AG04449 (cell line): ENCODE measurements at regions not wholly inside any gene's neighbourhood (a gene's known extent, or its start where the extent isn't known, plus 50 kb on each side); places are given as distances from the start of the nearest gene placed in this dataset.
A peak's percentile ranks its signal among the peaks of the same experiment; 100 is the strongest.
"Not testable (repeated sequence)": the region's sequence is repeated elsewhere in the genome, so short reads cannot be mapped to it uniquely, and the experiment has no call there.

Source experiments
- CTCF ChIA-PET: fragments of 350-600 bp; formaldehyde crosslinking; extraction: SDS; loops from one replicate; lab custom pipeline; 2021; ENCODE audit warnings: antibody characterized with exemption; lab: Yijun Ruan, JAX
- POLR2A ChIA-PET: fragments of 400-600, 350-600 bp; formaldehyde crosslinking; extraction: SDS; loops from one replicate; lab custom pipeline; 2020; ENCODE audit warnings: antibody characterized with exemption, inconsistent platforms; lab: Yijun Ruan, JAX
- DNase-seq: peaks from one replicate; pipeline ENCODE4 v3.0.0-alpha.2; 2010; ENCODE audit warnings: low read depth, low spot score
- H3K4me3 ChIP-seq: 2 replicates; pipeline ENCODE4 v1.5.1; 2011; ENCODE audit warnings: low read depth, mild to moderate bottlenecking, control low read depth, low read length
- TF ChIP-seq, protein P1 (sequence below): IDR thresholded peaks from one replicate; pipeline ENCODE4 v1.5.1; 2011; ENCODE audit warnings: mild to moderate bottlenecking, moderate library complexity, low read length, control low read depth, inconsistent platforms; ENCODE audit not compliant: insufficient read depth; ENCODE audit errors: missing control alignments

- TF ChIP-seq, protein P1, sequence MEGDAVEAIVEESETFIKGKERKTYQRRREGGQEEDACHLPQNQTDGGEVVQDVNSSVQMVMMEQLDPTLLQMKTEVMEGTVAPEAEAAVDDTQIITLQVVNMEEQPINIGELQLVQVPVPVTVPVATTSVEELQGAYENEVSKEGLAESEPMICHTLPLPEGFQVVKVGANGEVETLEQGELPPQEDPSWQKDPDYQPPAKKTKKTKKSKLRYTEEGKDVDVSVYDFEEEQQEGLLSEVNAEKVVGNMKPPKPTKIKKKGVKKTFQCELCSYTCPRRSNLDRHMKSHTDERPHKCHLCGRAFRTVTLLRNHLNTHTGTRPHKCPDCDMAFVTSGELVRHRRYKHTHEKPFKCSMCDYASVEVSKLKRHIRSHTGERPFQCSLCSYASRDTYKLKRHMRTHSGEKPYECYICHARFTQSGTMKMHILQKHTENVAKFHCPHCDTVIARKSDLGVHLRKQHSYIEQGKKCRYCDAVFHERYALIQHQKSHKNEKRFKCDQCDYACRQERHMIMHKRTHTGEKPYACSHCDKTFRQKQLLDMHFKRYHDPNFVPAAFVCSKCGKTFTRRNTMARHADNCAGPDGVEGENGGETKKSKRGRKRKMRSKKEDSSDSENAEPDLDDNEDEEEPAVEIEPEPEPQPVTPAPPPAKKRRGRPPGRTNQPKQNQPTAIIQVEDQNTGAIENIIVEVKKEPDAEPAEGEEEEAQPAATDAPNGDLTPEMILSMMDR: peak; percentile 63
- ChIA-PET POLR2A (interaction anchor here (1.9 kb wide), 1 partner anchor 128 kb away, joined by 7 read pairs; no protein-coding TSS in a partner anchor), CTCF (interaction anchor here (0.8 to 13.5 kb wide), 47 partner anchors 9 to 1039 kb away, joined by 3 to 329 read pairs (median 5); no protein-coding TSS in a partner anchor)
- no peak overlapping the region for H3K4me3 ChIP-seq
- DNase-seq: peak; percentile 34
Measured at GRCh38 chr11:13210424-13210823, 67.2 kb upstream of the BMAL1 start.

DNA sequence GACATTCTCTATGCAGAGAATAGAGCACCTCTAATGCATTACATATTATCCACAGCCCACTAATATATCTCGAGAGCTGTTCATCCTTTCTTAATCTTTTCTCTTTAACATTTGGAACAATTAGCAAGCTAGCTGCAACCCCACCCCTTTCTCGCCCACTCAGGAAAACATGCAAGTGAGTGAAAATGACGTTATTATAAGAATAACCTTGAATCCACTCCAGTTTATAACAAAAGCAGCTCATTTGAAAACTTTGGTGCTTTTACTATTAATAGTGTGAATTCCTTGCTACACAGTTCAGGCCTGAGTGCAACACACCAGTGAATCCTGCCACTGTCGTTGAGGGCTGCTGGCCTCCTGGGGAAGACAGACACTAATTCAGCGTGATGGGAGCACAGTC lies 63.3 kb upstream of the BMAL1 start:
- H3K4me3 ChIP-seq: no peak overlapping the region
- ChIA-PET CTCF (interaction anchor here (1.0 to 13.5 kb wide), 11 partner anchors 9 to 171 kb away, joined by 3 to 329 read pairs (median 7); no protein-coding TSS in a partner anchor), POLR2A (interaction anchor here (3.1 kb wide), 1 partner anchor 125 kb away, joined by 20 read pairs; no protein-coding TSS in a partner anchor)
- TF ChIP-seq, protein P1: no peak
- DNase-seq: no peak

- TF ChIP-seq, protein P1: no peak
- DNase-seq: peak; percentile 34
- POLR2A ChIA-PET: interaction anchor here (2.1 to 3.1 kb wide), 2 partner anchors 41 to 124 kb away, joined by 8 to 20 read pairs; no protein-coding TSS in a partner anchor
- CTCF ChIA-PET: interaction anchor here (1.1 to 13.5 kb wide), 8 partner anchors 10 to 251 kb away, joined by 3 to 329 read pairs (median 90); no protein-coding TSS in a partner anchor
- H3K4me3 ChIP-seq: no peak overlapping the region
Measured at GRCh38 chr11:13215149-13215548, 62.4 kb upstream of the BMAL1 start.

GRCh38 chr11:13216019-13216710 lies 61.4 kb upstream of the BMAL1 start:
- CTCF ChIA-PET: interaction anchor here (0.7 to 13.5 kb wide), 13 partner anchors 9 to 250 kb away, joined by 3 to 329 read pairs (median 8); no protein-coding TSS in a partner anchor
- TF ChIP-seq, protein P1: no peak
- peak overlapping the region; percentile 26 for H3K4me3 ChIP-seq
- peak; percentile 85 for DNase-seq
- POLR2A ChIA-PET: interaction anchor here (0.6 to 3.1 kb wide), 12 partner anchors 14 to 1142 kb away, joined by 3 to 20 read pairs (median 3); partner anchors contain the start of gene BTBD10

DNA sequence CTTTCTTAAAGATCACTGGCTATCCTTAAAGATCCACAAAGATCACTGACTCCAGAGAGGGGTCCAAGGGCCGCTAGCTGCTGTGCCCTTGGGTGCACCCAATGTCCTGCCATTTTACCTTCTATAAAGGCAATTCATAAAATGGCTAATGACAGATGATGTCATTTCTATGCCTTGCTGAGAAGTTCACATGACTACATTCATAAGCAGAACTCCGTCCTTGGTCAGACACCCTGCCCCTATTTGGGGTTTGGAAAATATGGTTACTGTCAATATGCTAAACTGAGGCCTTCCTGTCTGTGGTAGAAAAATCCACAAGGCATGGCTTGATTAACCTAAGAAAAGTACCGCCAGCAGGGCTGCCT lies 60.9 kb upstream of the BMAL1 start:
- ChIA-PET CTCF (interaction anchor here (0.7 to 13.5 kb wide), 13 partner anchors 9 to 302 kb away, joined by 3 to 329 read pairs (median 8); no protein-coding TSS in a partner anchor), POLR2A (interaction anchor here (0.6 to 3.1 kb wide), 11 partner anchors 13 to 1143 kb away, joined by 3 to 20 read pairs (median 3); partner anchors contain the start of gene BTBD10)
- TF ChIP-seq, protein P1: no peak
- no peak for DNase-seq
- 0 out of 2 replicates have a peak overlapping the region, but pooled peaks have one; percentile 12 for H3K4me3 ChIP-seq

- POLR2A ChIA-PET, H3K4me3 ChIP-seq, DNase-seq: not testable (repeated sequence)
- CTCF ChIA-PET: interaction anchor here (3.7 to 11.8 kb wide), 2 partner anchors 9 to 18 kb away, joined by 22 to 191 read pairs; no protein-coding TSS in a partner anchor
Measured at GRCh38 chr11:13218685-13219084, 58.9 kb upstream of the BMAL1 start.
